IPS-20b (cell line): ENCODE measurements at regions not wholly inside any gene's neighbourhood (a gene's known extent, or its start where the extent isn't known, plus 50 kb on each side); places are given as distances from the start of the nearest gene placed in this dataset.
"Not testable (repeated sequence)": the region's sequence is repeated elsewhere in the genome, so short reads cannot be mapped to it uniquely, and the experiment has no call there.

ENCODE experiments used
- H3K27ac ChIP-seq: one replicate; pipeline ENCODE4 v1.5.1; 2013; ENCODE audit warnings: low read length
- H3K27me3 ChIP-seq: 2 replicates; pipeline ENCODE4 v1.6.1; 2013; ENCODE audit warnings: mild to moderate bottlenecking, low read length, inconsistent platforms; ENCODE audit not compliant: insufficient read depth
- H3K36me3 ChIP-seq: 2 replicates; pipeline ENCODE4 v1.6.1; 2013; ENCODE audit warnings: low read depth, mild to moderate bottlenecking, inconsistent platforms, low read length, moderate library complexity; ENCODE audit not compliant: insufficient read depth
- H3K4me1 ChIP-seq: 2 replicates; pipeline ENCODE4 v1.6.1; 2013; ENCODE audit warnings: mild to moderate bottlenecking, control low read depth, inconsistent platforms, low read length, moderate library complexity; ENCODE audit not compliant: insufficient read depth
- H3K4me3 ChIP-seq: 2 replicates; pipeline ENCODE4 v1.5.1; 2013; ENCODE audit warnings: mild to moderate bottlenecking, low read length, inconsistent platforms
- H3K9ac ChIP-seq: 2 replicates; pipeline ENCODE4 v1.6.1; 2013; ENCODE audit warnings: low read depth, mild to moderate bottlenecking, inconsistent platforms, low read length, moderate library complexity
- H3K9me3 ChIP-seq: 2 replicates; pipeline ENCODE4 v1.6.1; 2013; ENCODE audit warnings: mild to moderate bottlenecking, low read depth, low read length, inconsistent platforms; ENCODE audit not compliant: insufficient read depth

GRCh38 chr7:110262251-110262650, 828.7 kb upstream of the LRRN3 start:
- H3K27ac ChIP-seq: no peak overlapping the region
- no peaks in the 10 kb centered on the region for H3K4me1 ChIP-seq
- no peak overlapping the region for H3K4me3 ChIP-seq
- H3K9me3 ChIP-seq: no peaks in the 10 kb centered on the region
- H3K27me3 ChIP-seq: no peaks in the 10 kb centered on the region
- no peaks in the 10 kb centered on the region for H3K36me3 ChIP-seq
- no peak overlapping the region for H3K9ac ChIP-seq

GRCh38 chr7:110264288-110264687, 826.6 kb upstream of the LRRN3 start:
- H3K36me3 ChIP-seq: no peaks in the 10 kb centered on the region
- H3K9ac ChIP-seq: no peak overlapping the region
- no peak overlapping the region for H3K27ac ChIP-seq
- H3K4me3 ChIP-seq: no peak overlapping the region
- H3K4me1 ChIP-seq: no peaks in the 10 kb centered on the region
- no peaks in the 10 kb centered on the region for H3K27me3 ChIP-seq
- no peaks in the 10 kb centered on the region for H3K9me3 ChIP-seq

- Histone ChIP-seq H3K4me3 (no peak overlapping the region), H3K9ac (no peak overlapping the region), H3K27ac (no peak overlapping the region), H3K36me3 (no peaks in the 10 kb centered on the region), H3K27me3 (no peaks in the 10 kb centered on the region), H3K4me1 (peaks cover 11% of the 10 kb centered on the region; the same call in 1 of the 2 replicates), H3K9me3 (no peaks in the 10 kb centered on the region)
Measured at GRCh38 chr7:110281362-110281761, 809.6 kb upstream of the LRRN3 start.

- Histone ChIP-seq H3K36me3 (no peaks in the 10 kb centered on the region), H3K9me3 (no peaks in the 10 kb centered on the region), H3K9ac (no peak overlapping the region), H3K27me3 (no peaks in the 10 kb centered on the region), H3K27ac (no peak overlapping the region), H3K4me1 (peaks cover 11% of the 10 kb centered on the region; the same call in 1 of the 2 replicates), H3K4me3 (no peak overlapping the region)
Measured at GRCh38 chr7:110283056-110283455, 807.9 kb upstream of the LRRN3 start.

GRCh38 chr7:110291430-110291829, 799.5 kb upstream of the LRRN3 start:
- Histone ChIP-seq H3K9me3 (no peaks in the 10 kb centered on the region), H3K4me1 (no peaks in the 10 kb centered on the region), H3K27ac (no peak overlapping the region), H3K9ac (no peak overlapping the region), H3K27me3 (no peaks in the 10 kb centered on the region), H3K4me3 (no peak overlapping the region), H3K36me3 (no peaks in the 10 kb centered on the region)

- Histone ChIP-seq H3K9me3 (peaks cover 3% of the 10 kb centered on the region; the same call in 1 of the 2 replicates), H3K27me3 (no peaks in the 10 kb centered on the region), H3K27ac (no peak overlapping the region), H3K4me3 (no peak overlapping the region), H3K9ac (no peak overlapping the region), H3K4me1 (no peaks in the 10 kb centered on the region), H3K36me3 (no peaks in the 10 kb centered on the region)
Measured at GRCh38 chr7:110296321-110296720, 794.6 kb upstream of the LRRN3 start.

- Histone ChIP-seq H3K36me3 (no peaks in the 10 kb centered on the region), H3K27me3 (no peaks in the 10 kb centered on the region), H3K4me1 (peaks cover 5% of the 10 kb centered on the region; the same call in 1 of the 2 replicates), H3K27ac (no peak overlapping the region), H3K9me3 (peaks cover 13% of the 10 kb centered on the region), H3K9ac (no peak overlapping the region), H3K4me3 (no peak overlapping the region)
Measured at GRCh38 chr7:110307776-110308175, 783.2 kb upstream of the LRRN3 start.

GRCh38 chr7:110308791-110309190, 782.1 kb upstream of the LRRN3 start:
- Histone ChIP-seq H3K4me1 (no peaks in the 10 kb centered on the region), H3K9ac (no peak overlapping the region), H3K27me3 (no peaks in the 10 kb centered on the region), H3K36me3 (no peaks in the 10 kb centered on the region), H3K4me3 (no peak overlapping the region), H3K27ac (no peak overlapping the region), H3K9me3 (peaks cover 13% of the 10 kb centered on the region)

GRCh38 chr7:110309941-110310340, 781.0 kb upstream of the LRRN3 start:
- H3K36me3 ChIP-seq: no peaks in the 10 kb centered on the region
- H3K9me3 ChIP-seq: peaks cover 13% of the 10 kb centered on the region
- H3K27me3 ChIP-seq: no peaks in the 10 kb centered on the region
- H3K4me3 ChIP-seq: no peak overlapping the region
- no peaks in the 10 kb centered on the region for H3K4me1 ChIP-seq
- no peak overlapping the region for H3K9ac ChIP-seq
- no peak overlapping the region for H3K27ac ChIP-seq

- no peaks in the 10 kb centered on the region for H3K27me3 ChIP-seq
- H3K9ac ChIP-seq: no peak overlapping the region
- H3K4me1 ChIP-seq: no peaks in the 10 kb centered on the region
- H3K27ac ChIP-seq: no peak overlapping the region
- no peak overlapping the region for H3K4me3 ChIP-seq
- no peaks in the 10 kb centered on the region for H3K36me3 ChIP-seq
- H3K9me3 ChIP-seq: peaks cover 13% of the 10 kb centered on the region
Measured at GRCh38 chr7:110311556-110311955, 779.4 kb upstream of the LRRN3 start.

- H3K4me1 ChIP-seq: peaks cover 10% of the 10 kb centered on the region; the same call in 1 of the 2 replicates
- no peak overlapping the region for H3K4me3 ChIP-seq
- H3K36me3 ChIP-seq: no peaks in the 10 kb centered on the region
- H3K9ac ChIP-seq: no peak overlapping the region
- peaks cover 13% of the 10 kb centered on the region; the same call in 1 of the 2 replicates for H3K9me3 ChIP-seq
- H3K27ac ChIP-seq: no peak overlapping the region
- H3K27me3 ChIP-seq: no peaks in the 10 kb centered on the region
Measured at GRCh38 chr7:110317541-110318265, 773.2 kb upstream of the LRRN3 start.

GRCh38 chr7:110320285-110320684, 770.6 kb upstream of the LRRN3 start:
- H3K27me3 ChIP-seq, H3K36me3 ChIP-seq, H3K4me3 ChIP-seq, H3K27ac ChIP-seq, H3K9ac ChIP-seq: not testable (repeated sequence)
- peaks cover 10% of the 10 kb centered on the region; the same call in 1 of the 2 replicates for H3K4me1 ChIP-seq
- H3K9me3 ChIP-seq: peaks cover 13% of the 10 kb centered on the region; the same call in 1 of the 2 replicates
